Heart left ventricle (tissue), 16 donors: ENCODE measurements at regions not wholly inside any gene's neighbourhood (a gene's known extent, or its start where the extent isn't known, plus 50 kb on each side); places are given as distances from the start of the nearest gene placed in this dataset.

Source experiments
- ATAC-seq, 4 donors: fragments of 200-7000 bp; cut with Tn5 transposase; one replicate each; pipeline ENCODE4 v1.9.1; 2020 to 2022; ENCODE audit warnings: moderate library complexity in 4 of 4, mild to moderate bottlenecking in 3 of 4, moderate number of reproducible peaks in 1 of 4
- DNase-seq, 5 donors: peaks; one replicate each; pipeline ENCODE4 v3.0.0-alpha.2; 2020
- H3K27ac ChIP-seq, 12 donors: fragments of 200-600 bp; sonication (generic) in 4 of 12; one replicate each; pipeline versions ENCODE4 v1.5.0 to v1.8.0; 2016 to 2022; ENCODE audit warnings: mild to moderate bottlenecking in 2 of 12
- H3K27me3 ChIP-seq, 9 donors: fragments of 200-600 bp; sonication (generic) in 2 of 9; one replicate each; pipeline versions ENCODE4 v1.5.1 to v1.8.0; 2016 to 2022; ENCODE audit warnings: mild to moderate bottlenecking in 3 of 9
- H3K36me3 ChIP-seq, 9 donors: fragments of 200-600 bp; sonication (generic) in 2 of 9; one replicate each; pipeline versions ENCODE4 v1.5.0 to v1.8.0; 2018 to 2022; ENCODE audit warnings: mild to moderate bottlenecking in 2 of 9
- H3K4me1 ChIP-seq, 12 donors: fragments of 200-600 bp; sonication (generic) in 4 of 12; one replicate each; pipeline versions ENCODE4 v1.5.0 to v1.8.0; 2016 to 2022; ENCODE audit warnings: mild to moderate bottlenecking in 3 of 12
- H3K4me3 ChIP-seq, 12 donors: fragments of 200-600 bp; sonication (generic) in 4 of 12; one replicate each; pipeline versions ENCODE4 v1.5.0 to v1.8.0; 2017 to 2022; ENCODE audit warnings: mild to moderate bottlenecking in 9 of 12, moderate library complexity in 4 of 12
- H3K9me3 ChIP-seq, 12 donors: fragments of 200-600 bp; sonication (generic) in 4 of 12; one replicate each; pipeline versions ENCODE4 v1.5.0 to v1.8.0; 2016 to 2022; ENCODE audit warnings: mild to moderate bottlenecking in 1 of 12
- CTCF ChIP-seq, 12 donors: fragments of 200-600 bp; sonication (generic) in 4 of 12; IDR thresholded peaks; one replicate each; pipeline versions ENCODE4 v1.5.0 to v1.8.0; 2018 to 2022; ENCODE audit warnings: antibody characterized with exemption in 12 of 12, mild to moderate bottlenecking in 5 of 12
- POLR2A ChIP-seq, 2 donors: fragments of 450-650 bp; IDR thresholded peaks; one replicate each; pipeline ENCODE4 v1.6.1; 2017; ENCODE audit warnings: antibody characterized with exemption in 2 of 2, mild to moderate bottlenecking in 2 of 2, moderate library complexity in 2 of 2
- WGBS, 4 donors: extraction: QIAGEN DNeasy Blood & Tissue Kit in 2 of 4; methylation state at CpG; one replicate each; pipeline versions ENCODE4 v1.1.5 to v1.1.7; 2013 to 2018; 5-methylcytosine and 5-hydroxymethylcytosine counted together
- intact Hi-C, 10 donors: fragments of 100-400 bp; cut with DNase I; formaldehyde crosslinking; loops; one replicate each; pipeline versions ENCODE4 v1.11.1 to v1.14.2; 2022
- donor health status: ischemic (EF 13 %, LVEDD 7.1; RV severe dilation, severe dysfunction).
- donor health status: healthy with polysubstance abuse.
- donor health status: DM: no; HTN: yes; CAD: no.
- donor health status: DM: no; HTN: no; CAD: no.
- donor health status: ischemic (EF 25% LVEDD 6.9; RV normal size, moderate dysfunction).
- donor health status: ischemic (EF 25% LVEDD 5.7; RV mildly dilated, moderate dysfunction).
- donor health status: healthy.
- donor health status: DM: yes; HTN: yes; CAD: no.
- donor health status: ischemic (EF 35%, LVEDD 5.7; RV mildly dilated, moderate dysfunction).
- donor health status: nonischemic (EF 11% LVEDD 7.7; RV severe dilation, severe dysfunction).
- donor health status: DM: yes; HTN: yes; CAD: no.
- donor health status: PGD.
- donor health status: ischemic (EF 29% LVEDD 5.4; RV normal size, mild dysfunction).
- donor health status: nonischemic (EF 23%, LVEDD 6.1; RV moderate dilation, normal function).

- Histone ChIP-seq H3K9me3 (no peaks in the 10 kb centered on the region), H3K27me3 (no peaks in the 10 kb centered on the region), H3K4me1 (peaks cover 0 to 6% (median 0%) of the 10 kb centered on the region in 12 donors), H3K4me3 (no peak overlapping the region), H3K36me3 (no peaks in the 10 kb centered on the region), H3K27ac (no peak overlapping the region)
- no peak for ATAC-seq
- no peak for DNase-seq
- no peak for TF ChIP-seq POLR2A (IDR thresholded peaks at IDR 0.05)
- no peak for TF ChIP-seq CTCF (IDR thresholded peaks at IDR 0.05)
- intact Hi-C loops: no loop called here
- 96 to 98% (median 97%) methylated on average over 4 of the region's 4 CpGs for WGBS, 4 donors
These were observed 330.7 kb upstream of the CHAC2 start for GRCh38 chr2:53436882-53437281.

GRCh38 chr2:53435610-53436009, 332.0 kb upstream of the CHAC2 start:
- H3K36me3 ChIP-seq: no peaks in the 10 kb centered on the region
- H3K4me3 ChIP-seq: no peak overlapping the region
- H3K4me1 ChIP-seq: peaks cover 0 to 6% (median 0%) of the 10 kb centered on the region in 12 donors
- ATAC-seq (no peak), DNase-seq (no peak)
- no peaks in the 10 kb centered on the region for H3K9me3 ChIP-seq
- H3K27ac ChIP-seq: no peak overlapping the region
- 65 to 85% (median 72%) methylated on average over 2 of the region's 2 CpGs for WGBS, 4 donors
- no peaks in the 10 kb centered on the region for H3K27me3 ChIP-seq
- intact Hi-C loops: no loop called here
- no peak for TF ChIP-seq CTCF (IDR thresholded peaks at IDR 0.05)
- no peak for TF ChIP-seq POLR2A (IDR thresholded peaks at IDR 0.05)

- TF ChIP-seq POLR2A (IDR thresholded peaks at IDR 0.05) (no peak), CTCF (IDR thresholded peaks at IDR 0.05) (no peak)
- Histone ChIP-seq H3K27ac (no peak overlapping the region), H3K4me1 (peaks cover 0 to 6% (median 0%) of the 10 kb centered on the region in 12 donors), H3K4me3 (no peak overlapping the region), H3K36me3 (no peaks in the 10 kb centered on the region), H3K27me3 (no peaks in the 10 kb centered on the region), H3K9me3 (no peaks in the 10 kb centered on the region)
- no peak for DNase-seq
- intact Hi-C loops: no loop called here
- no peak for ATAC-seq
- WGBS, 4 donors: 89 to 97% (median 90%) methylated on average over 1 of the region's 1 CpG
These were observed 333.1 kb upstream of the CHAC2 start for GRCh38 chr2:53434466-53434865.

- peaks cover 0 to under 1% (median 0%) of the 10 kb centered on the region in 12 donors for H3K4me1 ChIP-seq
- no peak overlapping the region for H3K4me3 ChIP-seq
- H3K36me3 ChIP-seq: no peaks in the 10 kb centered on the region
- no peaks in the 10 kb centered on the region for H3K27me3 ChIP-seq
- no peak overlapping the region for H3K27ac ChIP-seq
- DNase-seq (no peak), ATAC-seq (no peak)
- TF ChIP-seq POLR2A (IDR thresholded peaks at IDR 0.05) (no peak), CTCF (IDR thresholded peaks at IDR 0.05) (no peak)
- H3K9me3 ChIP-seq: no peaks in the 10 kb centered on the region
- intact Hi-C loops: no loop called here
- 71 to 85% (median 81%) methylated on average over 3 of the region's 3 CpGs for WGBS, 4 donors
These were observed 334.7 kb upstream of the CHAC2 start for GRCh38 chr2:53432936-53433335.
